GM13977 (cell line): ENCODE measurements at regions not wholly inside any gene's neighbourhood (a gene's known extent, or its start where the extent isn't known, plus 50 kb on each side); places are given as distances from the start of the nearest gene placed in this dataset.

ENCODE experiments used
- DNase-seq: peaks from one replicate; pipeline ENCODE4 v3.0.0; 2012; ENCODE audit warnings: low spot score
- in situ Hi-C: fragments of 300-500 bp; cut with MboI; formaldehyde crosslinking; loops from one replicate; pipeline ENCODE4 v1.12.0; 2022; ENCODE audit warnings: low sequenced_read_pairs, low pct_unique_long_range_greater_than_20kb, mixed read lengths, inconsistent platforms; ENCODE audit not compliant: unreplicated experiment
- TF ChIP-seq, protein P1 (sequence below): IDR thresholded peaks from 2 replicates; pipeline ENCODE4 v1.5.1; 2012; ENCODE audit warnings: mild to moderate bottlenecking, control low read depth; ENCODE audit not compliant: insufficient read depth; ENCODE audit errors: extremely low read depth, missing control alignments

DNA sequence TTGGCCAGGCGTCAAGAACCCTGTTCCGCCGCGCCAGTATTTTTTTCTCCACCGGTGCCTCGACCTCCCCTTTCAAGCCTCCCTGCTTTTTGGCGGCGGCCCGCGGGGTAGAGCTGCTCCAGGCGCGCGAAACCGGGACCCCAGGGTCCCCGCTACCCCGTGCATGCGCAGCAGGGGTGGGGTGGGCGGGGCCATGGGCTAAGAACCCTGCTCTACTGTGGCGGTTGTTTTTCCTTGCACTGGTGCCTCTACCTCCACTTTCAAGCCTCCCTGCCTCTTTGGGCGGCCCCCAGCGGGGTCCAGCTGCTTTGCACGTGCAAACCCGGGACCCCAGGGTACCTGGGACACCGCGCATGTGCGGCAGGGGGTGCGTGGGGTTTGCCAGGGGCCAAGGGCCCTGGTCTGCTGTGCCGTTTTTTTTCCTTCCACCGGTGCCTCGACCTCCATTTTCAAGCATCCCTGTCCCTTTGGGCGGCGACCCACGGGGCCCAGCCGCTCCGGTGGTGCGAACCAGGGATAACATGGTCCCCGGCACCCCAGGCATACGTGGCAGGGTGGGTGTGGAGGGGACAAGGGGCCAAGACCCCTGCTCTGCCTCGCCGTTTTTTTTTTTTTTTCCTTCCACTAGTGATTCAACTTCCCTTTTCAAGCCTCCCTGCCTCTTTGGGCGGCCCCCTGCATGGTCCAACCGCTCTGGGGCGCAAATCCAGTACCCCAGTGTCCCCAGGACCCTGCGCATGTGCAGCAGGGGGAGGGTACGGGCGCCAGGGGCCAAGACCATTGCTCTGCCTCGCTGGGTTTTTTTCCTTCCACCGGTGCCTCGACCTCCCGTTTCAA, 326.8 kb downstream of the ALG10 start:
- in situ Hi-C loops: no loop called here
- DNase-seq: no peak
- TF ChIP-seq, protein P1, sequence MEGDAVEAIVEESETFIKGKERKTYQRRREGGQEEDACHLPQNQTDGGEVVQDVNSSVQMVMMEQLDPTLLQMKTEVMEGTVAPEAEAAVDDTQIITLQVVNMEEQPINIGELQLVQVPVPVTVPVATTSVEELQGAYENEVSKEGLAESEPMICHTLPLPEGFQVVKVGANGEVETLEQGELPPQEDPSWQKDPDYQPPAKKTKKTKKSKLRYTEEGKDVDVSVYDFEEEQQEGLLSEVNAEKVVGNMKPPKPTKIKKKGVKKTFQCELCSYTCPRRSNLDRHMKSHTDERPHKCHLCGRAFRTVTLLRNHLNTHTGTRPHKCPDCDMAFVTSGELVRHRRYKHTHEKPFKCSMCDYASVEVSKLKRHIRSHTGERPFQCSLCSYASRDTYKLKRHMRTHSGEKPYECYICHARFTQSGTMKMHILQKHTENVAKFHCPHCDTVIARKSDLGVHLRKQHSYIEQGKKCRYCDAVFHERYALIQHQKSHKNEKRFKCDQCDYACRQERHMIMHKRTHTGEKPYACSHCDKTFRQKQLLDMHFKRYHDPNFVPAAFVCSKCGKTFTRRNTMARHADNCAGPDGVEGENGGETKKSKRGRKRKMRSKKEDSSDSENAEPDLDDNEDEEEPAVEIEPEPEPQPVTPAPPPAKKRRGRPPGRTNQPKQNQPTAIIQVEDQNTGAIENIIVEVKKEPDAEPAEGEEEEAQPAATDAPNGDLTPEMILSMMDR: no peak

DNA sequence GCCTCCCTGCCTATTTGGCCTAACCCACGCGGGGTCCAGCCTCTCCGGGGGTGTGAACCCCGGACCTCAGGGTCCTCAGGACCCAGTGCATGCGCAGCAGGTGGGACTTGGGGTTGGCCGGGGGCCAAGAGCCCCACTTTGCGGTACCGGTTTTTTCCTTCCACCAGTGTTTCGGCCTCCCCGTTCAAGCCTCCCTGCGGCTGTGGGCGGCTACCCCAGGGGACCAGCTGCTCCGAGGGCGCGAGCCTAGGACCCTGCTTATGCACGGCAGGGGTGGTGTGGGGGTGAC, 327.3 kb downstream of the ALG10 start:
- TF ChIP-seq, protein P1: no peak
- in situ Hi-C loops: no loop called here
- no peak for DNase-seq

DNA sequence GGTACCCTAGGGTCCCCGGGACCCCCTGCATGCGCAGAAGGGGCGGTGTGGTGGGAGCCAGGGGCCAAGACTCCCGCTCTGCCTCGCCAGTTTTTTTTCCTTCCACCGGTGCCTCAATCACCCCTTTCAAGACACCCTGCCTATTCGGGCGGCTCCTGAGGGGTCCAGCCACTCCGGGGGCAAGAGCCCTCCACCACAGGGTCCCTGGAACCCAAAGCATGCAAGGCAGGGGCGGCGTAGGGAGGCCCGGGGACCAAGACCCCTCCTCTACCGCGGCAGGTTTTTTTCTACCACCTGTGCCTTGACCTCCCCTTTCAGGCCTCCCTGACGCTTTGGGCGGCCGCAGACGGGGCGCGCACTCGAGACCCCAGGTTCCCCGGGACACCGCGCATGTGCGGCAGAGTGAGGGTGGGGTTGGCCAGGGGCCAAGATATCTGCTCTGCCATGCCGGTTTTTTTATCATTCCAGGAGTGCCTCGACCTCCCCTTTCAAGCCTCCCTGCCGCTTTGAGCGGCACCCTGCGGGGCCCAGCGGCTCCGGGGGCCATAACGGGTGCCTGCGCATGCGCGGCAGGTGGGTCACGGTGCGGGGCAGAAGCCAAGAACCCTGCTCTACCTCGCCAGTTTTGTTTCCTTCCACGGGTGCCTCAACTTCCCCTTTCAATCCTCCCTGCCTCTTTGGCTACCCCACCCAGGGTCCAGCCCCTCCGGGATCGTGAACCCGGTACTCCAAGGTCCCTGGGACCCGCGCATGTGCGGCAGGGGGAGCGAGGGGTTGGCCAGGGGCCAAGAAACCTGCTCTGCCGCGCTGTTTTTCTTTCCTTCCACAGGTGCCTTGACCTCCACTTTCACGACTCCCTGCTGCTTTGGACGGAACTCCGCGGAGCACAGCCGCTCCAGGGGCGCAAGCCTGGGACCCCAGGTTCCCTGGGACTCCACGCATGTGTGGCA, 328.1 kb downstream of the ALG10 start:
- in situ Hi-C loops: no loop called here
- no peak for DNase-seq
- TF ChIP-seq, protein P1: no peak

DNA sequence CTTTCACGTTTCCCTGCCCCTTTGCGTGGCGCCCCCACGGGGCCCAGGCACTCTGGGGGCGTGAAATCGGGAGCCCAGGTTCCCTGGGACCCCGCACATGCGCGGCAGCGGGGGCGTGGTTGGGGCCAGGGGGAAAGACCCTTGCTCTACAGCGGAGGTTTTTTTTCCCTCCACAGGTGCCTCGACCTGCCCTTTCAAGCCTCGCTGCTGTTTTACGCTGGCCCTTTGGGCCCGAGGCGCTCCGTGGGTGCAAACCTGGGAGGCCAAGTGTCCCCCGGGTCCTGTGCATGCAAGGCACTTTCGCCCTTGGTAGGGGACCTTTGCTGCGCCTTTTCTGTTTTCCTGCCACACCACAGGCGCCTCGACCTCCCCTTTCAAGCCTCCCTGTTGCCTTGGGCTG, 329.8 kb downstream of the ALG10 start:
- in situ Hi-C loops: no loop called here
- DNase-seq: no peak
- TF ChIP-seq, protein P1: no peak

DNA sequence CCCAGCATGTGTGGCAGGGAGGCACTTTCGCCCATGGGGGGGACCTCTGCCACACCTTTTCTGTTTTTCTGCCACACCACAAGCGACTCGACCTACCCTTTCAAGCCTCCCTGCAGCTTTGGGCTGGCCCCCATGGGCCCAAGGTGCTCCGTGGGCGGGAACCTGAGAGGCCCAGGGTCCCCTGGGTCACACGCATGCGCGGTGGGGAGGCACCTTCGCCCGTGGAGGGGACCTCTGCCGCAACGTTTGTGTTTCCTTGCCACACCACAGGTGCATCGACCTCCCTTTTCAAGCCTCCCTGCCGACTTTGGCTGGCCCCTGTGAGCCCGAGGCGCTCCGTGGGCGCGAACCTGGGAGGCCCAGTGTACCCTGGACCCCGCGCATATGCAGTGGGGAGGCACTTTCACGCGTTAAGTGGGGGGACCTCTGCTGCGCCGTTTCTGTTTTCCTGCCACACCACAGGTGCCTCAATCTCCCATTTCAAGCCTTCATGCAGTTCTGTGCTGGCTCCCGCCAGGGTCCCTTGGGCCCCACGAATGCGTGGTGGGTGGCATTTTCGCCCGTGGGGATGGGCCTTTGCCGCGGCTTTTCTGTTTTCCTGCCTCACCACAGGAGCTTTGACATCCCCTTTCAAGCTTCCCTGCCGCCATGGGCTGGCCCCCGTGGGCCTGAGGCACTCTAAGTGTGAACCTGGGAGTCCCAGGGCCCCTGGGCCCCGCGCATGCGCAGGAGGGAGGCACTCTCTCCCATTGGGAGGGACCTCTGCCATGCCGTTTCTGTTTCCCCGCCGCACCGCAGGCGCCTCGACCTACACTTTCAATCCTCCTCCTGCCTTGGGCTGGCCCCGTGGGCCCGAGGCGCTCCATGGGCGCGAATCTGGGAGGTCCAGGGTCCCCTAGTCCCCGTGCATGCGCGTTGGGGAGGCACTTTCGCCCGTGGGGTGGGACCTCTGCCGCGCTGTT, 332.2 kb downstream of the ALG10 start:
- in situ Hi-C loops: no loop called here
- no peak for DNase-seq
- TF ChIP-seq, protein P1: no peak

DNA sequence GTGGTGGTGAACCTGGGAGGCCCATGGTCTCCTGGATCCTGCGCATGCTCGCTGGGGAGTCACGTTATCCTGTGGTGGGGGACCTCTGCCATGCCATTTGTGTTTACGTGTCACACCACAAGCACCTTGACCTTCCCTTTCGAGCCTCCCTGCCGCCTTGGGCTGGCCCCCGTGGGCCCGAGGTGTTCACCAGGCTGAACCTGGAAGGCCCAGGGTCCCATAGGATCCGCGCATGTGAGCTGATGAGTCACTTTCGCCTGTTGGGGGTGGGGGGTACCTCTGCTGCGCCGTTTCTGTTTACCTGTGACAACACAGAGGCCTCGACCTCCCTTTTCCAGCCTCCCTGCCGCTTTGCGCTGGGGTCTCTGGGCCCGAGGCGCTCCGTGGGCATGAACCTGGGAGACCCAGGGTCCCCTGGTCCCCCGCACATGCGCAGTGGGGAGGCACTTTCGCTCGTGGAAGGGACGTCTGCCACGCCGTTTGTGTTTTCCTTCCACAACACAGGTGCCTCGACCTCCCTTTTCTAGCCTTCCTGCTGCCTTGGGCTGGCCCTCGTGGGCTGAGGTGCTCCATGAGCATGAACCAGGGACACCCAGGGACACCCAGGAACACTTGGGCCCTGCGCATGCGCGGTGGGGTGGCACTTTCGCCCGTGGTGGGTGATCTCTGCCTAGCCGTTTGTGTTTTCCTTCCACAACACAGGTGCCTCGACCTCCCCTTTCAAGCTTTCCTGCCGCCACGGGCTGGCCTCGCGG, 334.1 kb downstream of the ALG10 start:
- in situ Hi-C loops: no loop called here
- TF ChIP-seq, protein P1: no peak
- DNase-seq: no peak
